ENCODE measurements at regions not wholly inside any gene's neighbourhood (a gene's known extent, or its start where the extent isn't known, plus 50 kb on each side); places are given as distances from the start of the nearest gene placed in this dataset.

- Histone ChIP-seq H3K36me3 (replicated peaks in 1 of 2; ENCODE audit: control insufficient read depth in 2 of 2, insufficient read depth in 2 of 2, low read length in 2 of 2) (no peaks in the 10 kb centered on the region), H3K9me3 (replicated peaks in 1 of 2; ENCODE audit: control insufficient read depth in 2 of 2, insufficient read depth in 1 of 2, low read depth in 1 of 2, low read length in 2 of 2) (no peaks in the 10 kb centered on the region), H2AFZ (ENCODE audit: low read length) (no peak overlapping the region), H4K91ac (ENCODE audit: low read depth, low read length, poor library complexity) (no peak overlapping the region), H2BK120ac (ENCODE audit: low read depth, low read length) (no peak overlapping the region), H2BK5ac (ENCODE audit: low read length) (no peak overlapping the region), H2BK15ac (ENCODE audit: low read length) (no peak overlapping the region), H3K9ac (ENCODE audit: low read depth, low read length, poor library complexity) (no peak overlapping the region), H3K4me3 (ENCODE audit: low read length in 2 of 2) (no peak overlapping the region), H3K27me3 (ENCODE audit: control insufficient read depth in 3 of 3, insufficient read depth in 3 of 3, low read depth in 1 of 3, low read length in 3 of 3) (peaks cover 0 to 2% (median 0%) of the 10 kb centered on the region in 3 experiments), H4K8ac (ENCODE audit: low read depth, low read length) (no peak overlapping the region), H3K14ac (ENCODE audit: low read length) (no peak overlapping the region), H2AK5ac (ENCODE audit: low read depth, low read length) (no peak overlapping the region), H3K79me1 (ENCODE audit: low read depth, low read length) (no peaks in the 10 kb centered on the region), H3K4ac (ENCODE audit: low read length) (no peak overlapping the region), H3K4me2 (ENCODE audit: insufficient read depth, low read length, poor library complexity, severe bottlenecking) (no peak overlapping the region), H3K4me1 (ENCODE audit: control insufficient read depth in 2 of 2, insufficient read depth in 1 of 2, low read depth in 1 of 2, low read length in 2 of 2) (peaks cover 0 to 6% of the 10 kb centered on the region in 2 donors), H3K23ac (ENCODE audit: low read depth, low read length, poor library complexity) (no peak overlapping the region), H3K18ac (ENCODE audit: low read length) (no peak overlapping the region), H2BK12ac (ENCODE audit: low read length) (no peak overlapping the region), H3K27ac (replicated peaks; ENCODE audit: low read length) (no peak overlapping the region)
- DNase-seq (ENCODE audit: low spot score): no peak
- WGBS, 2 donors (ENCODE audit: extremely low coverage in 2 of 2, insufficient read length in 2 of 2, insufficient replicate concordance in 1 of 2): no CpG with 5 or more reads among the region's 2 CpGs
Observed at GRCh38 chr1:55309053-55309452, 93.9 kb upstream of the USP24 start.

GRCh38 chr1:55305735-55306134 lies 90.6 kb upstream of the USP24 start:
- H3K4me3 ChIP-seq (ENCODE audit: low read length in 2 of 2): no peak overlapping the region
- no peaks in the 10 kb centered on the region for H3K79me1 ChIP-seq (ENCODE audit: low read depth, low read length)
- H3K36me3 ChIP-seq (replicated peaks in 1 of 2; ENCODE audit: control insufficient read depth in 2 of 2, insufficient read depth in 2 of 2, low read length in 2 of 2): no peaks in the 10 kb centered on the region
- no peak overlapping the region for H2AFZ ChIP-seq (ENCODE audit: low read length)
- H3K4me1 ChIP-seq (ENCODE audit: control insufficient read depth in 2 of 2, insufficient read depth in 1 of 2, low read depth in 1 of 2, low read length in 2 of 2): peaks cover 0 to 4% of the 10 kb centered on the region in 2 donors
- H3K18ac ChIP-seq (ENCODE audit: low read length): no peak overlapping the region
- no peak overlapping the region for H4K8ac ChIP-seq (ENCODE audit: low read depth, low read length)
- no CpG with 5 or more reads among the region's 2 CpGs for WGBS, 2 donors (ENCODE audit: extremely low coverage in 2 of 2, insufficient read length in 2 of 2, insufficient replicate concordance in 1 of 2)
- H3K9me3 ChIP-seq (replicated peaks in 1 of 2; ENCODE audit: control insufficient read depth in 2 of 2, insufficient read depth in 1 of 2, low read depth in 1 of 2, low read length in 2 of 2): no peaks in the 10 kb centered on the region
- no peak overlapping the region for H3K23ac ChIP-seq (ENCODE audit: low read depth, low read length, poor library complexity)
- H3K27ac ChIP-seq (replicated peaks; ENCODE audit: low read length): no peak overlapping the region
- H2BK120ac ChIP-seq (ENCODE audit: low read depth, low read length): no peak overlapping the region
- H3K9ac ChIP-seq (ENCODE audit: low read depth, low read length, poor library complexity): no peak overlapping the region
- no peak overlapping the region for H2BK12ac ChIP-seq (ENCODE audit: low read length)
- H2BK15ac ChIP-seq (ENCODE audit: low read length): no peak overlapping the region
- no peak overlapping the region for H3K4ac ChIP-seq (ENCODE audit: low read length)
- H2AK5ac ChIP-seq (ENCODE audit: low read depth, low read length): no peak overlapping the region
- H2BK5ac ChIP-seq (ENCODE audit: low read length): no peak overlapping the region
- H4K91ac ChIP-seq (ENCODE audit: low read depth, low read length, poor library complexity): no peak overlapping the region
- H3K4me2 ChIP-seq (ENCODE audit: insufficient read depth, low read length, poor library complexity, severe bottlenecking): no peak overlapping the region
- H3K27me3 ChIP-seq (ENCODE audit: control insufficient read depth in 3 of 3, insufficient read depth in 3 of 3, low read depth in 1 of 3, low read length in 3 of 3): no peaks in the 10 kb centered on the region
- no peak for DNase-seq (ENCODE audit: low spot score)
- no peak overlapping the region for H3K14ac ChIP-seq (ENCODE audit: low read length)

GRCh38 chr1:55304229-55304740 lies 89.1 kb upstream of the USP24 start:
- no peak overlapping the region for H2BK12ac ChIP-seq (ENCODE audit: low read length)
- H3K36me3 ChIP-seq (replicated peaks in 1 of 2; ENCODE audit: control insufficient read depth in 2 of 2, insufficient read depth in 2 of 2, low read length in 2 of 2): no peaks in the 10 kb centered on the region
- no peak overlapping the region for H3K23ac ChIP-seq (ENCODE audit: low read depth, low read length, poor library complexity)
- no peak overlapping the region for H2BK120ac ChIP-seq (ENCODE audit: low read depth, low read length)
- H3K4ac ChIP-seq (ENCODE audit: low read length): no peak overlapping the region
- no peak overlapping the region for H3K14ac ChIP-seq (ENCODE audit: low read length)
- H3K18ac ChIP-seq (ENCODE audit: low read length): no peak overlapping the region
- DNase-seq (ENCODE audit: low spot score): no peak
- H3K9ac ChIP-seq (ENCODE audit: low read depth, low read length, poor library complexity): no peak overlapping the region
- H2BK5ac ChIP-seq (ENCODE audit: low read length): no peak overlapping the region
- peaks cover 0 to 4% of the 10 kb centered on the region in 2 donors for H3K4me1 ChIP-seq (ENCODE audit: control insufficient read depth in 2 of 2, insufficient read depth in 1 of 2, low read depth in 1 of 2, low read length in 2 of 2)
- no peaks in the 10 kb centered on the region for H3K27me3 ChIP-seq (ENCODE audit: control insufficient read depth in 3 of 3, insufficient read depth in 3 of 3, low read depth in 1 of 3, low read length in 3 of 3)
- H3K79me1 ChIP-seq (ENCODE audit: low read depth, low read length): no peaks in the 10 kb centered on the region
- no peak overlapping the region for H4K8ac ChIP-seq (ENCODE audit: low read depth, low read length)
- WGBS, 2 donors (ENCODE audit: extremely low coverage in 2 of 2, insufficient read length in 2 of 2, insufficient replicate concordance in 1 of 2): no CpG with 5 or more reads among the region's 1 CpG
- no peak overlapping the region for H2BK15ac ChIP-seq (ENCODE audit: low read length)
- no peak overlapping the region for H4K91ac ChIP-seq (ENCODE audit: low read depth, low read length, poor library complexity)
- H3K27ac ChIP-seq (replicated peaks; ENCODE audit: low read length): no peak overlapping the region
- no peak overlapping the region for H2AFZ ChIP-seq (ENCODE audit: low read length)
- H3K9me3 ChIP-seq (replicated peaks in 1 of 2; ENCODE audit: control insufficient read depth in 2 of 2, insufficient read depth in 1 of 2, low read depth in 1 of 2, low read length in 2 of 2): no peaks in the 10 kb centered on the region
- no peak overlapping the region for H2AK5ac ChIP-seq (ENCODE audit: low read depth, low read length)
- H3K4me2 ChIP-seq (ENCODE audit: insufficient read depth, low read length, poor library complexity, severe bottlenecking): no peak overlapping the region
- no peak overlapping the region for H3K4me3 ChIP-seq (ENCODE audit: low read length in 2 of 2)

- H3K79me1 ChIP-seq (ENCODE audit: low read depth, low read length): no peaks in the 10 kb centered on the region
- H4K91ac ChIP-seq (ENCODE audit: low read depth, low read length, poor library complexity): no peak overlapping the region
- H2BK120ac ChIP-seq (ENCODE audit: low read depth, low read length): no peak overlapping the region
- peaks cover 0 to 4% of the 10 kb centered on the region in 2 donors for H3K4me1 ChIP-seq (ENCODE audit: control insufficient read depth in 2 of 2, insufficient read depth in 1 of 2, low read depth in 1 of 2, low read length in 2 of 2)
- H3K36me3 ChIP-seq (replicated peaks in 1 of 2; ENCODE audit: control insufficient read depth in 2 of 2, insufficient read depth in 2 of 2, low read length in 2 of 2): no peaks in the 10 kb centered on the region
- no peak overlapping the region for H2BK15ac ChIP-seq (ENCODE audit: low read length)
- no peak overlapping the region for H3K27ac ChIP-seq (replicated peaks; ENCODE audit: low read length)
- no peak overlapping the region for H3K4me3 ChIP-seq (ENCODE audit: low read length in 2 of 2)
- H3K4ac ChIP-seq (ENCODE audit: low read length): no peak overlapping the region
- H3K9me3 ChIP-seq (replicated peaks in 1 of 2; ENCODE audit: control insufficient read depth in 2 of 2, insufficient read depth in 1 of 2, low read depth in 1 of 2, low read length in 2 of 2): no peaks in the 10 kb centered on the region
- no peak overlapping the region for H3K4me2 ChIP-seq (ENCODE audit: insufficient read depth, low read length, poor library complexity, severe bottlenecking)
- H3K14ac ChIP-seq (ENCODE audit: low read length): no peak overlapping the region
- DNase-seq (ENCODE audit: low spot score): no peak
- peaks cover 0 to 2% (median 0%) of the 10 kb centered on the region in 3 experiments for H3K27me3 ChIP-seq (ENCODE audit: control insufficient read depth in 3 of 3, insufficient read depth in 3 of 3, low read depth in 1 of 3, low read length in 3 of 3)
- no peak overlapping the region for H2AFZ ChIP-seq (ENCODE audit: low read length)
- H4K8ac ChIP-seq (ENCODE audit: low read depth, low read length): no peak overlapping the region
- no peak overlapping the region for H2BK5ac ChIP-seq (ENCODE audit: low read length)
- H2BK12ac ChIP-seq (ENCODE audit: low read length): no peak overlapping the region
- H3K9ac ChIP-seq (ENCODE audit: low read depth, low read length, poor library complexity): no peak overlapping the region
- H2AK5ac ChIP-seq (ENCODE audit: low read depth, low read length): no peak overlapping the region
- WGBS, 2 donors (ENCODE audit: extremely low coverage in 2 of 2, insufficient read length in 2 of 2, insufficient replicate concordance in 1 of 2): no CpG with 5 or more reads among the region's 2 CpGs
- H3K23ac ChIP-seq (ENCODE audit: low read depth, low read length, poor library complexity): no peak overlapping the region
- H3K18ac ChIP-seq (ENCODE audit: low read length): no peak overlapping the region
Observed at GRCh38 chr1:55302972-55303371, 87.8 kb upstream of the USP24 start.

Data from neuronal stem cell (in vitro differentiated cells).